ENCODE measurements at regions not wholly inside any gene's neighbourhood (a gene's known extent, or its start where the extent isn't known, plus 50 kb on each side); places are given as distances from the start of the nearest gene placed in this dataset.

DNA sequence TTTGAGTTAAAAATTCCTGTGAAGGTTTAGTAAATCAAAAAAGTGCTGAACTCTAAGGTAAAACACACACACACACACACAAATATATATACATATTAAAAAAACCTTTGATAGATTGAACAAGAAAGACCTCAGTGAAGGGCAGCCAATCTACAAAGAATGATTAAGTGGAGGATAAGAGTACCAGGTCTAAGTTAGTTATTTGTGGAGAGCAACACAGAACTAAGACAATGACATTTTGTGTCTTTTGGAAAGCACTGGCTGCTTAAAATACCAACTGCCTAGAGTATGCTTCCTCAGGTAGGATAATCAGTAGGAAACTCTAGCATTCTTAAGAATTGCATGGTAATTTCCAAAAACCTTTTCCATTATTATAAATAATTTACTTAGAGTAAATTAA, 481.4 kb upstream of the SYT4 start:
- no peaks in the 10 kb centered on the region for H3K36me3 ChIP-seq (ENCODE audit: control insufficient read depth in 1 of 2, insufficient read depth in 2 of 2, low read length in 2 of 2)
- no peaks in the 10 kb centered on the region for H3K9me3 ChIP-seq (ENCODE audit: insufficient read depth, low read depth, low read length)
- H4K12ac ChIP-seq (ENCODE audit: low read depth, low read length): no peak overlapping the region
- H2BK120ac ChIP-seq (ENCODE audit: insufficient read depth, low read length, poor library complexity): no peak overlapping the region
- no peak overlapping the region for H2AK5ac ChIP-seq (ENCODE audit: low read length)
- H2BK5ac ChIP-seq (ENCODE audit: low read depth, low read length, poor library complexity): no peak overlapping the region
- H3K14ac ChIP-seq (ENCODE audit: low read length): no peak overlapping the region
- H3K23ac ChIP-seq (ENCODE audit: low read length): no peak overlapping the region
- no peak overlapping the region for H3K4ac ChIP-seq (ENCODE audit: low read depth, low read length)
- H3K27me3 ChIP-seq (ENCODE audit: insufficient read depth, low read length): no peaks in the 10 kb centered on the region
- H3K4me3 ChIP-seq (ENCODE audit: low read depth, low read length): no peak overlapping the region
- H4K8ac ChIP-seq (ENCODE audit: low read depth, low read length): no peak overlapping the region
- H2AFZ ChIP-seq (ENCODE audit: insufficient read depth, low read length, poor library complexity): no peak overlapping the region
- no peak overlapping the region for H3K18ac ChIP-seq (ENCODE audit: low read length)
- peak overlapping the region; percentile 11 for H3K27ac ChIP-seq (ENCODE audit: low read depth, low read length)
- H3K4me2 ChIP-seq (ENCODE audit: low read length): no peak overlapping the region
- H3K9ac ChIP-seq (ENCODE audit: low read length): no peak overlapping the region
- no peaks in the 10 kb centered on the region for H3K79me1 ChIP-seq (ENCODE audit: low read length)
- H3K4me1 ChIP-seq (ENCODE audit: control insufficient read depth in 1 of 2, insufficient read depth in 2 of 2, low read length in 2 of 2): no peaks in the 10 kb centered on the region
- no peak for DNase-seq
- no peaks in the 10 kb centered on the region for H3K79me2 ChIP-seq (ENCODE audit: control insufficient read depth, insufficient read depth, low read length, poor library complexity)
- H4K91ac ChIP-seq (ENCODE audit: low read depth, low read length): no peak overlapping the region
- no peak overlapping the region for H2BK12ac ChIP-seq (ENCODE audit: low read length)

DNA sequence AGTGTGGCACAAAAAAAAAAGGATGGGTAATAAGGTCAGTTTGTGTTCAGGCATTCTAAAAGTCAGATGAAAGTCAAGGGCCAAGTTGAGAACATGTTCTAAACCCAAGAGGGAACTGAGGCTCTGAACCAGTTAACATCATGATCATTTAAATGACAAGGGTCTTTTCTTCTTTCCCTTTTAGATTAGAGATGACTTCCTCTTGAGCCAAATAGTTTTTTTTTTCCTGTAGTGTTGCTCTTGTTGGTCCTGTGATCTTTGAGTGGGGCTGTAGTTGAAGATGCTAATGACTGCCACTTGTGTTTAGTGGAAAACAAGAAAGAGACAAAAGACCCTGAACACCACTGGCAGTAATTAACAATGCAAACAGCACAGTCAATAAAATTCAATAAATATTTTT, 482.7 kb upstream of the SYT4 start:
- no peaks in the 10 kb centered on the region for H3K36me3 ChIP-seq (ENCODE audit: control insufficient read depth in 1 of 2, insufficient read depth in 2 of 2, low read length in 2 of 2)
- no peak overlapping the region for H2BK5ac ChIP-seq (ENCODE audit: low read depth, low read length, poor library complexity)
- no peak for DNase-seq
- no peak overlapping the region for H2BK12ac ChIP-seq (ENCODE audit: low read length)
- no peaks in the 10 kb centered on the region for H3K27me3 ChIP-seq (ENCODE audit: insufficient read depth, low read length)
- H2BK120ac ChIP-seq (ENCODE audit: insufficient read depth, low read length, poor library complexity): no peak overlapping the region
- no peak overlapping the region for H3K27ac ChIP-seq (ENCODE audit: low read depth, low read length)
- H3K4me2 ChIP-seq (ENCODE audit: low read length): no peak overlapping the region
- no peak overlapping the region for H3K23ac ChIP-seq (ENCODE audit: low read length)
- H3K4me1 ChIP-seq (ENCODE audit: control insufficient read depth in 1 of 2, insufficient read depth in 2 of 2, low read length in 2 of 2): no peaks in the 10 kb centered on the region
- no peak overlapping the region for H2AK5ac ChIP-seq (ENCODE audit: low read length)
- no peaks in the 10 kb centered on the region for H3K79me2 ChIP-seq (ENCODE audit: control insufficient read depth, insufficient read depth, low read length, poor library complexity)
- no peak overlapping the region for H4K91ac ChIP-seq (ENCODE audit: low read depth, low read length)
- no peak overlapping the region for H4K12ac ChIP-seq (ENCODE audit: low read depth, low read length)
- no peak overlapping the region for H3K4me3 ChIP-seq (ENCODE audit: low read depth, low read length)
- H2AFZ ChIP-seq (ENCODE audit: insufficient read depth, low read length, poor library complexity): no peak overlapping the region
- no peak overlapping the region for H3K14ac ChIP-seq (ENCODE audit: low read length)
- H4K8ac ChIP-seq (ENCODE audit: low read depth, low read length): no peak overlapping the region
- no peak overlapping the region for H3K4ac ChIP-seq (ENCODE audit: low read depth, low read length)
- H3K9ac ChIP-seq (ENCODE audit: low read length): no peak overlapping the region
- H3K79me1 ChIP-seq (ENCODE audit: low read length): no peaks in the 10 kb centered on the region
- no peak overlapping the region for H3K18ac ChIP-seq (ENCODE audit: low read length)
- no peaks in the 10 kb centered on the region for H3K9me3 ChIP-seq (ENCODE audit: insufficient read depth, low read depth, low read length)

DNA sequence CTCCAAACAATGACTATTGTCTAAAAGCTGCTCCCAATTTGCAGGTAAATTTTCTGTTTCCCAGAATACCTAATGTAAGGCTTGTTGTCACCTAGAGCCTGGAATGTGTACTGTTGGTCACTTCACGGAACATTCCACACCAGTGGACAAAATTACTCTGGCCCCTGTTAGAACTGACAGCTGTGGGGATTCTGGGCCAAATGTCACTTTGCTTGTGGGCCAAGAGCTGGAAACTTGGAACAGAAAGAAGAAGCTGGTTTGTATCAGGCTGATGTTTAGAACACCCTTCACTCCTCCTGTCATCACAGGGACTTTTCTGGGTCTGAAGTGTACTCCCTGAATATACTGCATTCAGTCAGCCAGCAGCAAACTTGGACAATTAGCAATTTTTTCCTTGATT, 495.6 kb upstream of the SYT4 start:
- no CpG with 5 or more reads among the region's 1 CpG for WGBS (ENCODE audit: extremely low coverage, insufficient coverage, insufficient read length)
- Histone ChIP-seq H2AFZ (ENCODE audit: insufficient read depth, low read length, poor library complexity) (no peak overlapping the region), H4K8ac (ENCODE audit: low read depth, low read length) (no peak overlapping the region), H2BK12ac (ENCODE audit: low read length) (no peak overlapping the region), H2AK5ac (ENCODE audit: low read length) (no peak overlapping the region), H3K36me3 (ENCODE audit: control insufficient read depth in 1 of 2, insufficient read depth in 2 of 2, low read length in 2 of 2) (no peaks in the 10 kb centered on the region), H4K91ac (ENCODE audit: low read depth, low read length) (no peak overlapping the region), H4K12ac (ENCODE audit: low read depth, low read length) (no peak overlapping the region), H3K27me3 (ENCODE audit: insufficient read depth, low read length) (no peaks in the 10 kb centered on the region), H3K4me3 (ENCODE audit: low read depth, low read length) (no peak overlapping the region), H3K9ac (ENCODE audit: low read length) (peak overlapping the region; percentile 46), H3K4ac (ENCODE audit: low read depth, low read length) (no peak overlapping the region), H3K18ac (ENCODE audit: low read length) (no peak overlapping the region), H3K27ac (ENCODE audit: low read depth, low read length) (no peak overlapping the region), H2BK5ac (ENCODE audit: low read depth, low read length, poor library complexity) (no peak overlapping the region), H3K79me1 (ENCODE audit: low read length) (peaks cover 2% of the 10 kb centered on the region), H3K9me3 (ENCODE audit: insufficient read depth, low read depth, low read length) (no peaks in the 10 kb centered on the region), H3K4me2 (ENCODE audit: low read length) (no peak overlapping the region), H3K23ac (ENCODE audit: low read length) (no peak overlapping the region), H2BK120ac (ENCODE audit: insufficient read depth, low read length, poor library complexity) (no peak overlapping the region), H3K4me1 (ENCODE audit: control insufficient read depth in 1 of 2, insufficient read depth in 2 of 2, low read length in 2 of 2) (no peaks in the 10 kb centered on the region), H3K14ac (ENCODE audit: low read length) (no peak overlapping the region), H3K79me2 (ENCODE audit: control insufficient read depth, insufficient read depth, low read length, poor library complexity) (no peaks in the 10 kb centered on the region)
- no peak for DNase-seq

DNA sequence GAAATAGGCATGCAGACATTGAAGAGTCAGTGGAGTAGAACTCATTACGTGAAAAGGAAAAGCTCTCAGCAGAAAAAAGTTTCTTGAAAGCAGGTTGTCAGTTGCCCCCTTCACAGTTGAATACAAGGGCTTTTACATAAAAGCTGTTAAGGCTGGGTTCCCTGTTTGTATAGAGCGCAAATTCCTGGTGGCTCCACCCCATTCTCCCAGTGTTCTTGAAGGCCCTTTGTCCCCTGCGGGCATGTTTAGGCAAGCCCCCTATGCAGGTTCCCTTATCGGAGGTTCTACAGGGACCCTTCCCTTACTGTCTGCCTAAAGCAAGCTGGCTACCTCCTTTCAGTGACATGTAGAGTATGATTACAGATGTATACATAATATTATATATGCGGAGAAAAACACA, 497.2 kb upstream of the SYT4 start:
- Histone ChIP-seq H3K27me3 (ENCODE audit: insufficient read depth, low read length) (no peaks in the 10 kb centered on the region), H3K23ac (ENCODE audit: low read length) (no peak overlapping the region), H4K91ac (ENCODE audit: low read depth, low read length) (no peak overlapping the region), H3K18ac (ENCODE audit: low read length) (no peak overlapping the region), H3K9ac (ENCODE audit: low read length) (no peak overlapping the region), H3K79me1 (ENCODE audit: low read length) (peaks cover 2% of the 10 kb centered on the region), H2AK5ac (ENCODE audit: low read length) (no peak overlapping the region), H3K4me1 (ENCODE audit: control insufficient read depth in 1 of 2, insufficient read depth in 2 of 2, low read length in 2 of 2) (no peaks in the 10 kb centered on the region), H3K4me2 (ENCODE audit: low read length) (no peak overlapping the region), H4K12ac (ENCODE audit: low read depth, low read length) (no peak overlapping the region), H2AFZ (ENCODE audit: insufficient read depth, low read length, poor library complexity) (no peak overlapping the region), H2BK120ac (ENCODE audit: insufficient read depth, low read length, poor library complexity) (no peak overlapping the region), H4K8ac (ENCODE audit: low read depth, low read length) (no peak overlapping the region), H2BK5ac (ENCODE audit: low read depth, low read length, poor library complexity) (no peak overlapping the region), H3K14ac (ENCODE audit: low read length) (no peak overlapping the region), H3K4me3 (ENCODE audit: low read depth, low read length) (no peak overlapping the region), H3K27ac (ENCODE audit: low read depth, low read length) (no peak overlapping the region), H3K4ac (ENCODE audit: low read depth, low read length) (no peak overlapping the region), H3K79me2 (ENCODE audit: control insufficient read depth, insufficient read depth, low read length, poor library complexity) (no peaks in the 10 kb centered on the region), H2BK12ac (ENCODE audit: low read length) (no peak overlapping the region), H3K9me3 (ENCODE audit: insufficient read depth, low read depth, low read length) (no peaks in the 10 kb centered on the region), H3K36me3 (ENCODE audit: control insufficient read depth in 1 of 2, insufficient read depth in 2 of 2, low read length in 2 of 2) (no peaks in the 10 kb centered on the region)
- DNase-seq: no peak
- no CpG with 5 or more reads among the region's 5 CpGs for WGBS (ENCODE audit: extremely low coverage, insufficient coverage, insufficient read length)

GRCh38 chr18:43775591-43775990, 498.3 kb upstream of the SYT4 start:
- H3K27ac ChIP-seq (ENCODE audit: low read depth, low read length): no peak overlapping the region
- H4K91ac ChIP-seq (ENCODE audit: low read depth, low read length): no peak overlapping the region
- H3K36me3 ChIP-seq (ENCODE audit: control insufficient read depth in 1 of 2, insufficient read depth in 2 of 2, low read length in 2 of 2): no peaks in the 10 kb centered on the region
- peak overlapping the region; percentile 58 for H2BK12ac ChIP-seq (ENCODE audit: low read length)
- H2BK120ac ChIP-seq (ENCODE audit: insufficient read depth, low read length, poor library complexity): no peak overlapping the region
- no peak overlapping the region for H3K4ac ChIP-seq (ENCODE audit: low read depth, low read length)
- WGBS (ENCODE audit: extremely low coverage, insufficient coverage, insufficient read length): no CpG with 5 or more reads among the region's 2 CpGs
- H3K27me3 ChIP-seq (ENCODE audit: insufficient read depth, low read length): no peaks in the 10 kb centered on the region
- no peaks in the 10 kb centered on the region for H3K4me1 ChIP-seq (ENCODE audit: control insufficient read depth in 1 of 2, insufficient read depth in 2 of 2, low read length in 2 of 2)
- H2AK5ac ChIP-seq (ENCODE audit: low read length): no peak overlapping the region
- H3K4me3 ChIP-seq (ENCODE audit: low read depth, low read length): no peak overlapping the region
- H3K18ac ChIP-seq (ENCODE audit: low read length): no peak overlapping the region
- H3K23ac ChIP-seq (ENCODE audit: low read length): no peak overlapping the region
- no peak overlapping the region for H3K14ac ChIP-seq (ENCODE audit: low read length)
- H3K4me2 ChIP-seq (ENCODE audit: low read length): no peak overlapping the region
- H3K79me1 ChIP-seq (ENCODE audit: low read length): peaks cover 2% of the 10 kb centered on the region
- no peaks in the 10 kb centered on the region for H3K9me3 ChIP-seq (ENCODE audit: insufficient read depth, low read depth, low read length)
- H2BK5ac ChIP-seq (ENCODE audit: low read depth, low read length, poor library complexity): no peak overlapping the region
- no peak overlapping the region for H4K12ac ChIP-seq (ENCODE audit: low read depth, low read length)
- no peak overlapping the region for H4K8ac ChIP-seq (ENCODE audit: low read depth, low read length)
- no peak overlapping the region for H3K9ac ChIP-seq (ENCODE audit: low read length)
- no peaks in the 10 kb centered on the region for H3K79me2 ChIP-seq (ENCODE audit: control insufficient read depth, insufficient read depth, low read length, poor library complexity)
- DNase-seq: no peak
- no peak overlapping the region for H2AFZ ChIP-seq (ENCODE audit: insufficient read depth, low read length, poor library complexity)

Measured in trophoblast cell (in vitro differentiated cells and primary cell).